Kidney tubule cell (primary cell): ENCODE measurements at regions not wholly inside any gene's neighbourhood (a gene's known extent, or its start where the extent isn't known, plus 50 kb on each side); places are given as distances from the start of the nearest gene placed in this dataset.
"Not testable (repeated sequence)": the region's sequence is repeated elsewhere in the genome, so short reads cannot be mapped to it uniquely, and the experiment has no call there.

Experiments
- DNase-seq: peaks from one replicate; pipeline ENCODE4 v3.0.0-alpha.2; 2018; ENCODE audit warnings: low spot score

- no peak for DNase-seq
Measured at GRCh38 chr2:81061016-81061415, 756.5 kb upstream of the LRRTM1 start.

- no peak for DNase-seq
Measured at GRCh38 chr2:81050580-81051095, 746.1 kb upstream of the LRRTM1 start.

DNA sequence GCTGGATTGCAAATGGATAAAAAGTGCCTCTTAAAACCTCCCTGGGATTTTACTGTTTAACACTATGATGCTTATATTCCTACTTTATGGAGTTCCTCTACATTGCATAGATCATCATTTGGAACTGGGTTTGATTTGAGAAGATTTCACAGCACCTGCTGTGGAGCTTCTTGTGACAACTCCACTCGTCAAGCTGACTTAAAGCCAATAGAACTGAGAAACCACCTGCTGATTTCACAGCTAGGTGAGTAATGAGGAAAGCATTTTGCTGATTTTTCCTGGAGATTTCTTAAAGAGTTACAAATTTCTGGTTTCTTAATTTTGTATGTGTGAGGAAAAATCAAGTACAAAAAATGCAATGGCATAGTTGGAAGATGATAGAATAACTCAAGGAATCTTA is 739.1 kb upstream of the LRRTM1 start:
- no peak for DNase-seq

DNA sequence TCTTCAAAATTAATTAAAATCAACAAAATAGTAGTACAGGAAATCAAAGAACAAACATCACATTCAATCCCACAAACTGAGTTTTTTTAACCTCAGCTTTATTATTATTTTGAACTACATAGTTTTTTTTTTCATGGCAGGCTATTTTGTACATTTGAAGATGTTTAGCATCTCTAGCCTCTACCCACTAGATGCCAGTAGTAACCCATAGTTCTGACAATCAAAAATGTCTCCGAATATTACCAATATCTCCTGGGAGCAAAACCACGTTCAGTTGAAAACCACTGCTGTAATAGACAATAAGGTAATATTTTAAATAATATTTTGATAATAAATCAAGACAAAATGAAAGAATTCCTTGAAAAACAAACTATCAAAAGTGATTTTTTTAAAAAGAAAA is 702.6 kb upstream of the LRRTM1 start:
- no peak for DNase-seq

GRCh38 chr2:81002906-81003305 is 698.4 kb upstream of the LRRTM1 start:
- no peak for DNase-seq

- DNase-seq, result no peak
Measured at GRCh38 chr2:80987466-80987865, 682.9 kb upstream of the LRRTM1 start.

GRCh38 chr2:80969900-80970299 is 665.3 kb upstream of the LRRTM1 start:
- no peak for DNase-seq

- no peak for DNase-seq
Measured at GRCh38 chr2:80968450-80968849, 663.9 kb upstream of the LRRTM1 start.

DNA sequence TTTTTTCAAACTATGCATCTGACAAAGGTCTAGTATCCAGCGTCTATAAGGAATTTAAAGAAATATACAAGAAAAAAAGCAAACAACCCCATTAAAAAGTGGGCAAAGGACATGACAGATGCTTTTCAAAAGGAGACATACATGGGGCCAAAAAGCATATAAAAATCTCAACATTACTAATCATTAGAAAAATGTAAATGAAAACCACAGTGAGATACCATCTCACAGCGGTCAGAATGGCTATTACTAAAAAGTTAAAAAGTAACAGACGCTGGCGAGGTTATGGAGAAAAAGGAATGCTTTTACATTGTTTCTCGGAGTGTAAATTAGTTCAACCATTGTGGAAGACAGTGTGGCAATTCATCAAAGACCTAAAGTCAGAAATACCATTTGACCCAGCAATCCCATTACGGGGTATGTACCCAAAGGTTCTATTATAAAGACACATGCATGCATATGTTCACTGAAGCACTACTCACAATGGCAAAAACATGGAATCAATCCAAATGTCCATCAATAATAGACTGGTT is 643.1 kb upstream of the LRRTM1 start:
- DNase-seq, result peak; percentile 57

- DNase-seq, result no peak
Measured at GRCh38 chr2:80943487-80943886, 638.9 kb upstream of the LRRTM1 start.

DNA sequence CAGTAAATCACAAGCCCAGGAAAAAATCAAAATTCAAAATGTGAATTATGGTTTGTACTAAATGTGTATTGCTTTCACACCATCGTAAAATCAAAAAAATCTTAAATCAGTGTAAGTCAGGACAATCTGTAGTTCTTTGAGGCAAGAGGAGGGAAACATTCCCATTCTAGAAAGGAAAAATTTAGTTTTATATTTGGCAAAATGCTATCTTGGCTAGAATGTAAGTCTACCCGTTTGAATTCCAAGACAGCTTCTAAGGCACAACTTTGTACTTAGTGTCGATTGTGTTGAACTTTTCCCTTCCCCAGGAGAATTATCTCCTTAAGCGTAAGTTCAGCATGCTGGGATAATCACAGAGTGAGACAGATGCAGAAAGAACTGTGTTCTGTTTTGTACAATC is 638.2 kb upstream of the LRRTM1 start:
- no peak for DNase-seq

GRCh38 chr2:80938463-80938862 is 633.9 kb upstream of the LRRTM1 start:
- DNase-seq, result no peak

DNA sequence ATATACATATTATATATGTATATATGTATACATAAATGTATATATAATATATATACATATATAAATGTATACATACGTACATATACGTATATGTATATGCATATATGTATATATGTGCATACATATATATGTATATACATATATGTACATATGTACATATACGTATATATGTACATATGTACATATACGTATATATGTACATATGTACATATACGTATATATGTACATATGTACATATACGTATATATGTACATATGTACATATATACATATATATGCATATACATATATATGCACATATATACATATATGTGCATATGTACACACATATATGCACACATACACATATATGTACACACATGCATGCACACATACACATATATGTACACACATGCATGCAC is 627.3 kb upstream of the LRRTM1 start:
- not testable (repeated sequence) for DNase-seq

- no peak for DNase-seq
Measured at GRCh38 chr2:80930777-80931176, 626.2 kb upstream of the LRRTM1 start.

DNA sequence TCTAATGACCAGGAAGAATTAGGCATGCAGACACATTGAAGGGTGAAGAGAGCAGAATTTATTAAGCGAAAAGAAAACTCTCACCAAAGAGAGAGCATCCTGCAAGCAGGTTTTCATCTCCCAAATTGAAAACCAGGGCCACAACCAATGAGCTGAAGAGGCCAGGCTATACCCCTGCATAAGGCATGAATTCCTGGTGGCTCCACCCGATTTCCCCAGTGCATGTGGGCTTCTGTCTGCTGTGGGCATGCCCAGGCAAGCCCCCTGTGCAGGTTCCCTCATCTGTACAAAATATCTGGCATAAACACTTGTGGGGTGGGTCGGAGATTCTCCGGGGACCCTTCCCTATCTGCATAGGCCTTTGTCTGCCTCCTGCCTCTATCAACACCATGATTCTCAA is 621.6 kb upstream of the LRRTM1 start:
- no peak for DNase-seq

DNA sequence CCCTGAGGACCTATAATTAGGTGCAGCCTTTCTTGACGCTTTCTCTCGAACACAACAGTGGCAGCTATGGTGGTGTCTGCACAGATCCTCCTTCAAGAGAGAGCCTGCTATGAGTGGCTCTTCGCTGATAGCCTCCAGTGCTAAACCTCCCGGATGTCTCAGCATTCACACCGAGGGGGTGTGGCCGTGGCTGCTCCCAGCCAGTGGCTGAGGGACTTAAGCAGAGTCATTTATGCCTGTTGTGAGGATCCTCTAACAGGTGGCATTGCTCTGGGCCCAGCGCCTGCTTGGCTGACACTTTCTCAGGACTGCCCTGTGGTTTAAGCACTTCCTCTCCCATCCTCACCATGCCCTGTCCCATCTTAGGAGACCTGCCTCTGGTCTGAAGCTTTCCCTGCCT is 592.0 kb upstream of the LRRTM1 start:
- no peak for DNase-seq

DNA sequence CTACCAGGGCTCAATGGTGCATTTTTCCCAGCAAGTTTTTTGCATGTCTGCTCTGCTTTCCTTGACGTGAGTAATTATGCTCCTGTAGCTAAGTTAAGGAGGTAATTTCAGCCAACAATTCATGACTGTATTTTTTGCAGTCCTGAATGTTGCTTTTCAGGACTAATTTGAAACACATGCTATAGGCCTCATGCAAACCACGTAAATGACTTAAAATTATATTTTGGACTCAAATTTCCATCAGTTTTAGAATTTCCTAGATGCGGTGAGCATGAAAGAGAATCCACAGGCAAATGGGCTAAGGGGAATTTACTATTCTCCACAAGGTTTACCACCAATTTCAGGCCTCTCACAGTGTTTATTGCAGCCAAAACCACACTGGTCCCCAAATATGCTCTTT is 589.9 kb upstream of the LRRTM1 start:
- DNase-seq, result no peak

DNA sequence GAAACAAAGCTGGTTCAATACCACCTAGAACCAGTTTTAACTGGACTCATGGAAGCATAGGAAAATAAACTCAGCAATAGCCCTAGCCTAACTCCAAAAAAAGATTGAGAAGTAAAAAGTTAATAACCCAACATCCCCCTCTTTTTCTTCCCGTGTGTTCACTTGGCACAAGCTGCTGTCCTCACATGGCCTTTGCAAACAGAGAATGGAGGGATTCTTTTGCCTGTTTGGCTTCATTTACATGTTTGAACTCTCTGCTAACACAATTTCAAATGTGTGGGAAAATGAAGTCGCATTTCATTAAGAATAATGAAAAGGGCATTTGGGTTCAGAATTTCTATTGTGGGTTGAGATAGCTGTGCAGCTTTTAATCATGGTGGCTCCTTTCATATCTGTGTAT is 589.2 kb upstream of the LRRTM1 start:
- DNase-seq, result no peak

DNA sequence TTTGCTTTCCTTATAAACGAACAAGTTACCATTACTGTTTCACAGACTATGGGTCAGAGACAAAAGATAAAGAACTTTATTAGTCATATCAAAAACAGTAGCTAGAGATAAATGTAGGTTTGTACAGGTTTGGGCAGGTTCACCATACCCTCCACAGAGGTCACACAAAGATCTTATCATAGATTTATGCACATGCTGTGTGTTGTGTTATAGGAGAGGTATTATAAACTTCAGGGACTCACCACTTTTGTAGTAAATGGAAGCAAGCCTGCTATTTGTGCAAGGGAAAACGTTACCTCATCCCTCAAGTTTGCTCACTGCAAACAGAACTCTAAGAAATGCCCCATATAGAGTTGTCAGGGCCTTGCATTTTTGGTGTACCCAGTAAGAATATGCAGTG is 584.5 kb upstream of the LRRTM1 start:
- DNase-seq, result no peak

DNA sequence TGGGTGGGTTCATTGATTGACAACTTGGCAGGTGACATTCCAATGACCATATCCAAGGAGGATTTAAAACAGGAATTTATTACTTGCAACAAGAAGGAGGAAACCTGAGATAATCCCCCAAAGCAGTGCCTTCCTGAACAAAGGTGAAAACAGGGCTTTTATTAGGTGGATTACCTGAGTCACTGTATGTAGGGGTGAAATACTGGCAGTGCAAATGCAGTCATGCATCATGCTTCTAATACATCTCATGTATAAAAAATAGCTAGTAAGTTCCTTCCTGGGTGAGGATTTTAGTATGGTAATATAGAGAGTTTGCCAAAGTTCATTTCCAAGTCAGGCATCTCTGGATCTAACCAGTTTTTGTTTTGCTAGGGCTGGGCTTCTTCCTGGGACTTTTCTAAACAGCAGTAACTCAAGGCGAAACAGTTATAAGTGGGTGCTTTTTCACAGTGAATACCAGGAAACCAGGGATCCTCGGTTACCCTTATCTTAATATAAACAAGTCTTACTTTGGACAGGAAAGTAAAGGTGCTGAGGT is 583.4 kb upstream of the LRRTM1 start:
- DNase-seq, result no peak

DNA sequence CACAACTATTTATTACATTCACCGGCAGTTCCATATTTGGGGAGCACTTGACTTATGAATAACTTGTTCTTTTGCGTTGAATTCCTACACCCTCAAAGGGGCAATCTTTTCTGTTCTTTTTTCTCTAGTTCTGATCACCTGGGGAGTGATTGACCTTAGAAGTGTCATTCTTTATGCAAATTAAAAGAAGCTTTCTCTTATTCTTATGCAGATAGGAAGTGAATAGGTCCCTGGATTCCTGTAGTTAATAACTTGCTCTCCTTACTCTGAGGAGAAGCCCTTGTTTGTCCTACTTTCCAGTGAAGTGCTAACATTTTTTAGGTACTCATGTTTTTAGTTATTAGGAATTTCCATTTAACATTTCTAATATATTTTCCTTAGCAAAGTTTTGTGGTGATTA is 569.8 kb upstream of the LRRTM1 start:
- DNase-seq, result no peak

DNA sequence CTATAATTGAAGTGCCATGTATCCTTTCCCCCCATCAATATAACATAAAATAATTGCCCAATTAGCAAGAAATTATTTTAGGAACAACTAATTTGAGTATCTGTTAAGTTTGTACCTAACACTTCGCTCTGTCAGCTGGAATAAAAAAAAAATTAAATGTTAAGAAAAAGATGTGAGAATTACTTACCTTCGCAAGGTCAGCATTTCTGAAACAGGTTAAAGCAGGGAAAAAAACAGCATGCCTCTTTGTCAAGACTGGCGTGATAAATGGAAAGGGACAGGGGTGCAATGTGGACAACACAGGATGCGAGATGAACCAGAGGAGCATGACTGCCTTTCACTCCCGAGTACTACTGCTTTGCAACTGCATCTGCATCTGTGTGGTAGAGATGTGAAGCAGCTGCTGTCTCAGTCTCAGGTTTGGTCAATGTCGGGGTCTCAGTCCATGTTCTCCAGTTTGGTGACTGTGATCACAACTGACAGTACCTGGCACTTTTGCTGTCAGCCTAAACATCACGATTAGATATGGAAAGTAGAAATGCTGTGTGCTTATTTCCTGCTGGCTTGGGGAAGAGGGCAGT is 565.4 kb upstream of the LRRTM1 start:
- no peak for DNase-seq

GRCh38 chr2:80863147-80863714 is 558.7 kb upstream of the LRRTM1 start:
- no peak for DNase-seq

- no peak for DNase-seq
Measured at GRCh38 chr2:80858965-80859364, 554.4 kb upstream of the LRRTM1 start.
